ENCODE measurements at regions not wholly inside any gene's neighbourhood (a gene's known extent, or its start where the extent isn't known, plus 50 kb on each side); places are given as distances from the start of the nearest gene placed in this dataset.

GRCh38 chr7:109996411-109996810 lies 1094.5 kb upstream of the LRRN3 start:
- H3K4me1 ChIP-seq (replicated peaks): no peaks in the 10 kb centered on the region
- no peak for TF ChIP-seq POLR2A (IDR thresholded peaks at IDR 0.05)
- no peak for TF ChIP-seq CTCF (IDR thresholded peaks at IDR 0.05)
- TF ChIP-seq POLR2AphosphoS5 (IDR thresholded peaks at IDR 0.05): no peak
- 95% methylated on average over 1 of the region's 1 CpG for WGBS
- no peaks in the 10 kb centered on the region for H3K36me3 ChIP-seq
- no peak overlapping the region for H3K27ac ChIP-seq
- no peak for DNase-seq (ENCODE audit: low spot score)
- H3K27me3 ChIP-seq (replicated peaks; ENCODE audit: insufficient read depth): no peaks in the 10 kb centered on the region
- H3K9me3 ChIP-seq: no peaks in the 10 kb centered on the region
- H3K4me3 ChIP-seq: no peak overlapping the region
- intact Hi-C loops (cut with DNase I): no loop called here

- DNase-seq (ENCODE audit: low spot score): no peak
- intact Hi-C loops (cut with DNase I): no loop called here
- H3K4me1 ChIP-seq (replicated peaks): no peaks in the 10 kb centered on the region
- TF ChIP-seq POLR2A (IDR thresholded peaks at IDR 0.05) (no peak), CTCF (IDR thresholded peaks at IDR 0.05) (no peak), POLR2AphosphoS5 (IDR thresholded peaks at IDR 0.05) (no peak)
- no peaks in the 10 kb centered on the region for H3K36me3 ChIP-seq
- H3K4me3 ChIP-seq: no peak overlapping the region
- H3K27ac ChIP-seq: no peak overlapping the region
- 86% methylated on average over 1 of the region's 1 CpG for WGBS
- H3K9me3 ChIP-seq: no peaks in the 10 kb centered on the region
- H3K27me3 ChIP-seq (replicated peaks; ENCODE audit: insufficient read depth): no peaks in the 10 kb centered on the region
These were observed 1094.0 kb upstream of the LRRN3 start for GRCh38 chr7:109996927-109997326.

- WGBS: 66% methylated on average over 2 of the region's 2 CpGs
- Histone ChIP-seq H3K27ac (no peak overlapping the region), H3K27me3 (replicated peaks; ENCODE audit: insufficient read depth) (no peaks in the 10 kb centered on the region), H3K36me3 (no peaks in the 10 kb centered on the region), H3K9me3 (no peaks in the 10 kb centered on the region), H3K4me1 (replicated peaks) (no peaks in the 10 kb centered on the region), H3K4me3 (no peak overlapping the region)
- no peak for DNase-seq (ENCODE audit: low spot score)
- TF ChIP-seq POLR2A (IDR thresholded peaks at IDR 0.05): no peak
- no peak for TF ChIP-seq CTCF (IDR thresholded peaks at IDR 0.05)
- no peak for TF ChIP-seq POLR2AphosphoS5 (IDR thresholded peaks at IDR 0.05)
- intact Hi-C loops (cut with DNase I): no loop called here
These were observed 1093.1 kb upstream of the LRRN3 start for GRCh38 chr7:109997837-109998236.

- H3K4me3 ChIP-seq: no peak overlapping the region
- no peaks in the 10 kb centered on the region for H3K9me3 ChIP-seq
- intact Hi-C loops (cut with DNase I): no loop called here
- no peaks in the 10 kb centered on the region for H3K36me3 ChIP-seq
- H3K4me1 ChIP-seq (replicated peaks): no peaks in the 10 kb centered on the region
- no peak overlapping the region for H3K27ac ChIP-seq
- DNase-seq (ENCODE audit: low spot score): no peak
- WGBS: 53% methylated on average over 1 of the region's 1 CpG
- TF ChIP-seq POLR2A (IDR thresholded peaks at IDR 0.05) (no peak), POLR2AphosphoS5 (IDR thresholded peaks at IDR 0.05) (no peak), CTCF (IDR thresholded peaks at IDR 0.05) (no peak)
- H3K27me3 ChIP-seq (replicated peaks; ENCODE audit: insufficient read depth): no peaks in the 10 kb centered on the region
These were observed 1089.5 kb upstream of the LRRN3 start for GRCh38 chr7:110001254-110001938.

GRCh38 chr7:110003827-110004226 lies 1087.1 kb upstream of the LRRN3 start:
- 87% methylated on average over 1 of the region's 1 CpG for WGBS
- Histone ChIP-seq H3K36me3 (no peaks in the 10 kb centered on the region), H3K27ac (no peak overlapping the region), H3K4me1 (replicated peaks) (no peaks in the 10 kb centered on the region), H3K9me3 (no peaks in the 10 kb centered on the region), H3K27me3 (replicated peaks; ENCODE audit: insufficient read depth) (no peaks in the 10 kb centered on the region), H3K4me3 (no peak overlapping the region)
- intact Hi-C loops (cut with DNase I): no loop called here
- TF ChIP-seq POLR2A (IDR thresholded peaks at IDR 0.05) (no peak), CTCF (IDR thresholded peaks at IDR 0.05) (no peak), POLR2AphosphoS5 (IDR thresholded peaks at IDR 0.05) (no peak)
- no peak for DNase-seq (ENCODE audit: low spot score)
